ENCODE measurements at regions not wholly inside any gene's neighbourhood (a gene's known extent, or its start where the extent isn't known, plus 50 kb on each side); places are given as distances from the start of the nearest gene placed in this dataset.
"Not testable (repeated sequence)": the region's sequence is repeated elsewhere in the genome, so short reads cannot be mapped to it uniquely, and the experiment has no call there.

DNA sequence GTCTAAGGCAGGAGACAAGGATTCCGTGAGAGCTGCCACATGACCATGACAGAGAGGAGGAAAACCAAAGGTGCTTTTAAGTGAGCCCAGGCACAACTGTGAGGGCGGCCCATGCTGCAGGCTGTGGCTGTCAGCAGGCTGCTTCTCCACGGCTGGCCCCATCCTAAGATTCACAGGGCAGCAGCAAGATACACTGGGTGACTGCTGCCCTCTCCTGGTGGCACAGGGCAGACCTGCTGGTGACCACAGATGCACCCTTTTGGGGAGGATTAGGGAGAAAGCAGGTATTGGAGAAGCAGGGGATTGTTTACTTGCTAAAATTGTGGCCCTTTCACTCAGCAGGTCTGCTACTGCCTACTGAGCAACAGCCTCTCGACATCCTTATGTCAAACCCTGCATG, 125.4 kb upstream of the ALDH3B2 start:
- TF ChIP-seq, protein P1, sequence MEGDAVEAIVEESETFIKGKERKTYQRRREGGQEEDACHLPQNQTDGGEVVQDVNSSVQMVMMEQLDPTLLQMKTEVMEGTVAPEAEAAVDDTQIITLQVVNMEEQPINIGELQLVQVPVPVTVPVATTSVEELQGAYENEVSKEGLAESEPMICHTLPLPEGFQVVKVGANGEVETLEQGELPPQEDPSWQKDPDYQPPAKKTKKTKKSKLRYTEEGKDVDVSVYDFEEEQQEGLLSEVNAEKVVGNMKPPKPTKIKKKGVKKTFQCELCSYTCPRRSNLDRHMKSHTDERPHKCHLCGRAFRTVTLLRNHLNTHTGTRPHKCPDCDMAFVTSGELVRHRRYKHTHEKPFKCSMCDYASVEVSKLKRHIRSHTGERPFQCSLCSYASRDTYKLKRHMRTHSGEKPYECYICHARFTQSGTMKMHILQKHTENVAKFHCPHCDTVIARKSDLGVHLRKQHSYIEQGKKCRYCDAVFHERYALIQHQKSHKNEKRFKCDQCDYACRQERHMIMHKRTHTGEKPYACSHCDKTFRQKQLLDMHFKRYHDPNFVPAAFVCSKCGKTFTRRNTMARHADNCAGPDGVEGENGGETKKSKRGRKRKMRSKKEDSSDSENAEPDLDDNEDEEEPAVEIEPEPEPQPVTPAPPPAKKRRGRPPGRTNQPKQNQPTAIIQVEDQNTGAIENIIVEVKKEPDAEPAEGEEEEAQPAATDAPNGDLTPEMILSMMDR (IDR thresholded peaks at IDR 0.05) = peak in 1 of 3 experiments; percentile 45
- not testable (repeated sequence) for TF ChIP-seq POLR2A (IDR thresholded peaks at IDR 0.05)
